GM12878 (cell line): ENCODE measurements at regions not wholly inside any gene's neighbourhood (a gene's known extent, or its start where the extent isn't known, plus 50 kb on each side); places are given as distances from the start of the nearest gene placed in this dataset.

Experiments used
- ATAC-seq: fragments of 200-7000 bp; cut with Tn5 transposase; 3 replicates; pipeline ENCODE4 v1.9.1; 2020; ENCODE audit warnings: mild to moderate bottlenecking, moderate library complexity
- BruUV-seq: library from RNA; stranded (reverse); fragments of 400-500 nt; replicated peaks from 2 replicates; lab custom pipeline; 2021; lab: Mats Ljungman, UMichigan
- CTCF ChIA-PET: fragments of 300-600 bp; sonication (Branson Sonifier 250); formaldehyde crosslinking; extraction: SDS; loops from one replicate; lab custom pipeline; 2021; ENCODE audit warnings: inconsistent platforms; lab: Yijun Ruan, JAX
- POLR2A ChIA-PET: fragments of 350-600 bp; formaldehyde crosslinking; extraction: SDS; loops from one replicate; lab custom pipeline; 2021; ENCODE audit warnings: inconsistent platforms; lab: Charles Lee
- RAD21 ChIA-PET: fragments of 300-600 bp; sonication (Branson Sonifier 250); formaldehyde crosslinking; loops from one replicate; lab custom pipeline; 2023; ENCODE audit warnings: antibody characterized with exemption; ENCODE audit not compliant: unreplicated experiment; lab: Charles Lee
- SMC1A ChIA-PET: fragments of 300-600 bp; sonication (Branson Sonifier 250); formaldehyde crosslinking; loops from one replicate; lab custom pipeline; 2023; ENCODE audit not compliant: unreplicated experiment, uncharacterized antibody; lab: Charles Lee
- DNase-seq: peaks from one replicate; pipeline ENCODE4 v3.0.0-alpha.2; 2011; ENCODE audit warnings: low read depth, low spot score
- FAIRE-seq: peaks from 3 replicates; lab custom pipeline; 2011; peaks lifted over from hg19 to GRCh38; lab: Jason Lieb, UNC
- H2AFZ ChIP-seq: 2 replicates; pipeline ENCODE4 v1.6.0; 2011; ENCODE audit warnings: low read depth, low read length, control low read depth; ENCODE audit not compliant: control insufficient read depth
- H3K27ac ChIP-seq: 2 replicates; pipeline ENCODE4 v1.5.1; 2011; ENCODE audit warnings: control low read depth; ENCODE audit not compliant: control insufficient read depth, insufficient read depth
- H3K27me3 ChIP-seq, 2 experiments: replicated peaks in 1 of 2; 2 replicates each; pipeline versions ENCODE4 v1.6.0 to v1.6.1; 2011; ENCODE audit warnings: low read length in 1 of 2; ENCODE audit not compliant: control insufficient read depth in 2 of 2, insufficient read depth in 2 of 2
- H3K36me3 ChIP-seq, 2 experiments: 2 replicates each; pipeline ENCODE4 v1.5.1; 2011; ENCODE audit warnings: low read length in 1 of 2; ENCODE audit not compliant: control insufficient read depth in 2 of 2, insufficient read depth in 2 of 2
- H3K4me1 ChIP-seq: 2 replicates; pipeline ENCODE4 v1.6.1; 2011; ENCODE audit warnings: mild to moderate bottlenecking, low read length, moderate library complexity, mixed read lengths; ENCODE audit not compliant: control insufficient read depth, insufficient read depth
- H3K4me2 ChIP-seq: 2 replicates; pipeline ENCODE4 v1.6.0; 2011; ENCODE audit warnings: control low read depth; ENCODE audit not compliant: control insufficient read depth, insufficient read depth
- H3K4me3 ChIP-seq: fragments of 200-600 bp; sonication (generic); 2 replicates; pipeline ENCODE4 v1.5.1; 2016
- H3K79me2 ChIP-seq: 2 replicates; pipeline ENCODE4 v1.6.0; 2011; ENCODE audit warnings: low read length; ENCODE audit not compliant: control insufficient read depth, insufficient read depth
- H3K9ac ChIP-seq: 2 replicates; pipeline ENCODE4 v1.8.0; 2011; ENCODE audit warnings: low read length, control low read depth, mixed read lengths; ENCODE audit not compliant: control insufficient read depth, insufficient read depth
- H3K9me3 ChIP-seq: replicated peaks from 3 replicates; pipeline ENCODE4 v1.5.1; 2011; ENCODE audit warnings: mild to moderate bottlenecking, low read length; ENCODE audit not compliant: control insufficient read depth, insufficient read depth
- H4K20me1 ChIP-seq: 2 replicates; pipeline ENCODE4 v1.6.0; 2011; ENCODE audit not compliant: control insufficient read depth, insufficient read depth
- ASH2L ChIP-seq: fragments of 300-600, 200-600 bp; sonication (generic); IDR thresholded peaks from 2 replicates; pipeline ENCODE4 v1.6.1; 2017; ENCODE audit warnings: low read depth, mild to moderate bottlenecking, borderline replicate concordance
- BRCA1 ChIP-seq: IDR thresholded peaks from 2 replicates; pipeline ENCODE4 v1.6.1; 2011; ENCODE audit warnings: low read depth, low read length, improper control_type of control experiment
- CBFB ChIP-seq: IDR thresholded peaks from 2 replicates; pipeline ENCODE4 v1.6.1; 2016; ENCODE audit warnings: antibody characterized with exemption, low read depth
- CREM ChIP-seq: IDR thresholded peaks from 2 replicates; pipeline ENCODE4 v1.6.1; 2014; ENCODE audit warnings: antibody characterized with exemption, low read depth
- CTCF ChIP-seq, 3 experiments: IDR thresholded peaks in 2 of 3; conservative IDR thresholded peaks in 1 of 3; 2 replicates each; pipeline ENCODE4 v1.5.1; 2011; ENCODE audit warnings: low read depth in 3 of 3, low read length in 3 of 3, mild to moderate bottlenecking in 3 of 3, control low read depth in 2 of 3, moderate library complexity in 2 of 3, inconsistent platforms in 1 of 3, mixed read lengths in 1 of 3; ENCODE audit not compliant: control insufficient read depth in 2 of 3, insufficient read depth in 1 of 3; ENCODE audit errors: extremely low read depth in 1 of 3
- DPF2 ChIP-seq: fragments of 450-650 bp; IDR thresholded peaks from 2 replicates; pipeline ENCODE4 v1.6.1; 2017; ENCODE audit warnings: mild to moderate bottlenecking
- HDGF ChIP-seq: fragments of 450-650 bp; IDR thresholded peaks from 2 replicates; pipeline ENCODE4 v1.6.1; 2016; ENCODE audit warnings: antibody characterized with exemption
- IKZF2 ChIP-seq, 2 experiments: fragments of 450-650 bp; IDR thresholded peaks; 2 replicates each; pipeline ENCODE4 v1.6.1; 2017; ENCODE audit warnings: mild to moderate bottlenecking in 2 of 2, moderate library complexity in 2 of 2
- KAT2A ChIP-seq: conservative IDR thresholded peaks from 2 replicates; pipeline ENCODE4 v1.6.1; 2011; ENCODE audit warnings: low read depth, low read length; ENCODE audit not compliant: control insufficient read depth
- LARP7 ChIP-seq: fragments of 450-650 bp; IDR thresholded peaks from 2 replicates; pipeline ENCODE4 v1.6.1; 2017; ENCODE audit warnings: mild to moderate bottlenecking
- MYB ChIP-seq: fragments of 150-350 bp; IDR thresholded peaks from 2 replicates; pipeline ENCODE4 v1.6.1; 2014; ENCODE audit warnings: mild to moderate bottlenecking, low read depth, low read length, borderline replicate concordance
- PAX8 ChIP-seq: fragments of 450-650 bp; IDR thresholded peaks from 2 replicates; pipeline ENCODE4 v1.6.1; 2017; ENCODE audit warnings: mild to moderate bottlenecking, moderate library complexity
- PML ChIP-seq: IDR thresholded peaks from 2 replicates; pipeline ENCODE4 v1.6.1; 2012; ENCODE audit warnings: low read length, inconsistent platforms
- RAD51 ChIP-seq: fragments of 450-650 bp; IDR thresholded peaks from 2 replicates; pipeline ENCODE4 v1.6.1; 2016; ENCODE audit warnings: moderate library complexity, mild to moderate bottlenecking, inconsistent platforms
- SREBF1 ChIP-seq: IDR thresholded peaks from 2 replicates; pipeline ENCODE4 v1.6.1; 2012; ENCODE audit warnings: mild to moderate bottlenecking, low read length
- SRF ChIP-seq, 2 experiments: IDR thresholded peaks; 2 replicates each; pipeline ENCODE4 v1.6.1; 2011; ENCODE audit warnings: low read depth in 2 of 2, low read length in 2 of 2, mild to moderate bottlenecking in 1 of 2, moderate library complexity in 1 of 2
- TCF7 ChIP-seq: IDR thresholded peaks from 2 replicates; pipeline ENCODE4 v1.6.1; 2014; ENCODE audit warnings: antibody characterized with exemption, borderline replicate concordance
- YY1 ChIP-seq: IDR thresholded peaks from 2 replicates; pipeline ENCODE4 v1.6.1; 2011; ENCODE audit warnings: low read depth, mild to moderate bottlenecking, low read length
- WGBS: methylation state at CpG from one replicate; pipeline ENCODE4 v1.1.6; 2016; ENCODE audit warnings: low lambda C conversion rate; ENCODE audit not compliant: insufficient replicate concordance, insufficient coverage; ENCODE audit errors: missing lambda C conversion rate; 5-methylcytosine and 5-hydroxymethylcytosine counted together
- in situ Hi-C: fragments of 300-500 bp; cut with MboI; formaldehyde crosslinking; loops from 9 replicates; pipeline ENCODE4 v1.14.3; 2018; ENCODE audit warnings: mixed read lengths
- intact Hi-C: fragments of 100-400 bp; cut with micrococcal nuclease; formaldehyde crosslinking; loops from one replicate; pipeline ENCODE4 v1.14.2; 2022; ENCODE audit not compliant: unreplicated experiment
- TF ChIP-seq, protein P1 (sequence below): fragments of 450-650 bp; IDR thresholded peaks from 2 replicates; pipeline ENCODE4 v1.6.1; 2017; ENCODE audit warnings: antibody characterized with exemption, mild to moderate bottlenecking, moderate library complexity
- TF ChIP-seq, protein P2 (sequence below): IDR thresholded peaks from 2 replicates; pipeline ENCODE4 v1.6.1; 2011; ENCODE audit warnings: borderline replicate concordance, low read depth, mild to moderate bottlenecking, moderate library complexity, low read length; ENCODE audit not compliant: insufficient read depth, poor library complexity, severe bottlenecking

- Histone ChIP-seq H3K4me1 (no peaks in the 10 kb centered on the region), H2AFZ (no peak overlapping the region), H3K27me3 (no peaks in the 10 kb centered on the region), H3K4me3 (no peak overlapping the region), H3K79me2 (no peaks in the 10 kb centered on the region), H3K9ac (no peak overlapping the region), H3K27ac (no peak overlapping the region), H4K20me1 (no peaks in the 10 kb centered on the region), H3K4me2 (no peak overlapping the region), H3K9me3 (no peaks in the 10 kb centered on the region), H3K36me3 (no peaks in the 10 kb centered on the region)
- CTCF ChIA-PET = interaction anchor here (1.0 kb wide), 2 partner anchors 9 to 53 kb away, joined by 3 read pairs; no protein-coding TSS in a partner anchor
- RAD21 ChIA-PET = no interaction called here
- FAIRE-seq = no peak
- in situ Hi-C loops (no loop called here), intact Hi-C loops (no loop called here)
- no TSS peak for BruUV-seq
- no peak for DNase-seq
- TF ChIP-seq KAT2A (no peak), DPF2 (no peak), ASH2L (no peak), IKZF2 (IDR thresholded peaks at IDR 0.05) (no peak), BRCA1 (no peak), YY1 (no peak), HDGF (no peak), RAD51 (no peak), CTCF (IDR thresholded peaks at IDR 0.05 in 2 of 3, conservative IDR thresholded peaks at IDR 0.05 in 1 of 3; ENCODE audit: control insufficient read depth in 2 of 3, extremely low read depth in 1 of 3, insufficient read depth in 1 of 3, low read depth in 3 of 3, low read length in 3 of 3) (no peak), PML (no peak), PAX8 (no peak), LARP7 (no peak), CBFB (no peak), CREM (no peak), SREBF1 (no peak), SRF (IDR thresholded peaks at IDR 0.05; ENCODE audit: low read depth in 2 of 2, low read length in 2 of 2) (no peak), MYB (no peak), TCF7 (no peak)
- TF ChIP-seq, protein P1, sequence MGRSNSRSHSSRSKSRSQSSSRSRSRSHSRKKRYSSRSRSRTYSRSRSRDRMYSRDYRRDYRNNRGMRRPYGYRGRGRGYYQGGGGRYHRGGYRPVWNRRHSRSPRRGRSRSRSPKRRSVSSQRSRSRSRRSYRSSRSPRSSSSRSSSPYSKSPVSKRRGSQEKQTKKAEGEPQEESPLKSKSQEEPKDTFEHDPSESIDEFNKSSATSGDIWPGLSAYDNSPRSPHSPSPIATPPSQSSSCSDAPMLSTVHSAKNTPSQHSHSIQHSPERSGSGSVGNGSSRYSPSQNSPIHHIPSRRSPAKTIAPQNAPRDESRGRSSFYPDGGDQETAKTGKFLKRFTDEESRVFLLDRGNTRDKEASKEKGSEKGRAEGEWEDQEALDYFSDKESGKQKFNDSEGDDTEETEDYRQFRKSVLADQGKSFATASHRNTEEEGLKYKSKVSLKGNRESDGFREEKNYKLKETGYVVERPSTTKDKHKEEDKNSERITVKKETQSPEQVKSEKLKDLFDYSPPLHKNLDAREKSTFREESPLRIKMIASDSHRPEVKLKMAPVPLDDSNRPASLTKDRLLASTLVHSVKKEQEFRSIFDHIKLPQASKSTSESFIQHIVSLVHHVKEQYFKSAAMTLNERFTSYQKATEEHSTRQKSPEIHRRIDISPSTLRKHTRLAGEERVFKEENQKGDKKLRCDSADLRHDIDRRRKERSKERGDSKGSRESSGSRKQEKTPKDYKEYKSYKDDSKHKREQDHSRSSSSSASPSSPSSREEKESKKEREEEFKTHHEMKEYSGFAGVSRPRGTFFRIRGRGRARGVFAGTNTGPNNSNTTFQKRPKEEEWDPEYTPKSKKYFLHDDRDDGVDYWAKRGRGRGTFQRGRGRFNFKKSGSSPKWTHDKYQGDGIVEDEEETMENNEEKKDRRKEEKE = no peak
- TF ChIP-seq, protein P2, sequence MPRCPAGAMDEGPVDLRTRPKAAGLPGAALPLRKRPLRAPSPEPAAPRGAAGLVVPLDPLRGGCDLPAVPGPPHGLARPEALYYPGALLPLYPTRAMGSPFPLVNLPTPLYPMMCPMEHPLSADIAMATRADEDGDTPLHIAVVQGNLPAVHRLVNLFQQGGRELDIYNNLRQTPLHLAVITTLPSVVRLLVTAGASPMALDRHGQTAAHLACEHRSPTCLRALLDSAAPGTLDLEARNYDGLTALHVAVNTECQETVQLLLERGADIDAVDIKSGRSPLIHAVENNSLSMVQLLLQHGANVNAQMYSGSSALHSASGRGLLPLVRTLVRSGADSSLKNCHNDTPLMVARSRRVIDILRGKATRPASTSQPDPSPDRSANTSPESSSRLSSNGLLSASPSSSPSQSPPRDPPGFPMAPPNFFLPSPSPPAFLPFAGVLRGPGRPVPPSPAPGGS = no peak
- ATAC-seq = no peak
- SMC1A ChIA-PET = no interaction called here
- POLR2A ChIA-PET = no interaction called here
- 48% methylated on average over 2 of the region's 2 CpGs for WGBS
These were observed 54.0 kb upstream of the PDE3A start for GRCh38 chr12:20314328-20314727.
